ENCODE measurements at regions not wholly inside any gene's neighbourhood (a gene's known extent, or its start where the extent isn't known, plus 50 kb on each side); places are given as distances from the start of the nearest gene placed in this dataset.

DNA sequence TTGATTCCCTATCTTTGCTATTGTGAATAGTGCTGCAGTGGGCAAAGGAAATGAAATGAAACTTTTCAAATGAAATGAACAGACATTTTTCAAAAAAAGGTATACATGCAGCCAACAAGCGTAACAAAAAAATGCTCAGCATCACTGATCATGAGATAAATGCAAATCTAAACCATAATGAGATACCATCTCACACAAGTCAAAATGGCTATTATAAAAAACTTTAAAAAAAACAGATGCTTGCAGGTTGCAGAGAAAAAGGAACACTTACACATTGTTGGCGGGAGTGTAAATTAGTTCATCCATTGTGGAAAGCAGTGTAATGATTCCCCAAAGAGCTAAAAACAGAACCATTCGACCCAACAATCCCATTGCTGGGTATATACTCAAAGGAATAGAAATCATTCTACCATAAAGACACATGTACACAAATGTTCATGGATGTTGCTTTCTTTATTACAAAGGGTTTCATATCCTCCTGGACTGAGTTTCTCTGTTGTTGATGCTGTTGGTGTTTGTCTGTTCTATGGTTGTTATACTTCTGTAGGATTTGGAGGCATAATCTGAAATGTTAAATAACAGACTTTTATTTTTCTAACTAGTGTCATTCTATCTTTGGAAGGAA, 99.3 kb upstream of the SOX9 start:
- TF ChIP-seq, protein P1, sequence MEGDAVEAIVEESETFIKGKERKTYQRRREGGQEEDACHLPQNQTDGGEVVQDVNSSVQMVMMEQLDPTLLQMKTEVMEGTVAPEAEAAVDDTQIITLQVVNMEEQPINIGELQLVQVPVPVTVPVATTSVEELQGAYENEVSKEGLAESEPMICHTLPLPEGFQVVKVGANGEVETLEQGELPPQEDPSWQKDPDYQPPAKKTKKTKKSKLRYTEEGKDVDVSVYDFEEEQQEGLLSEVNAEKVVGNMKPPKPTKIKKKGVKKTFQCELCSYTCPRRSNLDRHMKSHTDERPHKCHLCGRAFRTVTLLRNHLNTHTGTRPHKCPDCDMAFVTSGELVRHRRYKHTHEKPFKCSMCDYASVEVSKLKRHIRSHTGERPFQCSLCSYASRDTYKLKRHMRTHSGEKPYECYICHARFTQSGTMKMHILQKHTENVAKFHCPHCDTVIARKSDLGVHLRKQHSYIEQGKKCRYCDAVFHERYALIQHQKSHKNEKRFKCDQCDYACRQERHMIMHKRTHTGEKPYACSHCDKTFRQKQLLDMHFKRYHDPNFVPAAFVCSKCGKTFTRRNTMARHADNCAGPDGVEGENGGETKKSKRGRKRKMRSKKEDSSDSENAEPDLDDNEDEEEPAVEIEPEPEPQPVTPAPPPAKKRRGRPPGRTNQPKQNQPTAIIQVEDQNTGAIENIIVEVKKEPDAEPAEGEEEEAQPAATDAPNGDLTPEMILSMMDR (conservative IDR thresholded peaks at IDR 0.05; ENCODE audit: low read depth, low read length), result no peak
- no peak for TF ChIP-seq EZH2 (IDR thresholded peaks at IDR 0.05; ENCODE audit: low read length, unreplicated experiment)
- no peak for TF ChIP-seq EZH2phosphoT487 (IDR thresholded peaks at IDR 0.05; ENCODE audit: borderline replicate concordance, low read length)
